IgD-negative memory B cell (primary cell): ENCODE measurements at regions not wholly inside any gene's neighbourhood (a gene's known extent, or its start where the extent isn't known, plus 50 kb on each side); places are given as distances from the start of the nearest gene placed in this dataset.

Source experiments
- H3K27ac Mint-ChIP-seq, 3 donors: one replicate each; pipeline ENCODE4 v1.8.0; 2020 to 2022; ENCODE audit warnings: mild to moderate bottlenecking in 3 of 3, mixed read lengths in 3 of 3, moderate library complexity in 1 of 3
- H3K27me3 Mint-ChIP-seq: one replicate; pipeline ENCODE4 v1.8.0; 2021; ENCODE audit warnings: mixed read lengths
- H3K36me3 Mint-ChIP-seq: one replicate; pipeline ENCODE4 v1.8.0; 2020; ENCODE audit warnings: mild to moderate bottlenecking, mixed read lengths
- H3K4me1 Mint-ChIP-seq, 3 donors: one replicate each; pipeline ENCODE4 v1.8.0; 2020 to 2022; ENCODE audit warnings: mixed read lengths in 3 of 3, mild to moderate bottlenecking in 1 of 3
- H3K4me3 Mint-ChIP-seq, 4 donors: one replicate each; pipeline ENCODE4 v1.8.0; 2020 to 2022; ENCODE audit warnings: mild to moderate bottlenecking in 4 of 4, mixed read lengths in 4 of 4, moderate library complexity in 3 of 4
- H3K9me3 Mint-ChIP-seq, 3 donors: one replicate each; pipeline ENCODE4 v1.8.0; 2020 to 2021; ENCODE audit warnings: mixed read lengths in 3 of 3, mild to moderate bottlenecking in 1 of 3

- Mint-ChIP-seq H3K4me1 (no peaks in the 10 kb centered on the region), H3K27me3 (peaks cover 13% of the 10 kb centered on the region), H3K9me3 (no peaks in the 10 kb centered on the region), H3K27ac (no peak overlapping the region), H3K36me3 (no peaks in the 10 kb centered on the region), H3K4me3 (peak overlapping the region in 1 of 4 donors; percentile 25)
Observed at GRCh38 chr4:153929675-153930074, 140.8 kb upstream of the SFRP2 start.

DNA sequence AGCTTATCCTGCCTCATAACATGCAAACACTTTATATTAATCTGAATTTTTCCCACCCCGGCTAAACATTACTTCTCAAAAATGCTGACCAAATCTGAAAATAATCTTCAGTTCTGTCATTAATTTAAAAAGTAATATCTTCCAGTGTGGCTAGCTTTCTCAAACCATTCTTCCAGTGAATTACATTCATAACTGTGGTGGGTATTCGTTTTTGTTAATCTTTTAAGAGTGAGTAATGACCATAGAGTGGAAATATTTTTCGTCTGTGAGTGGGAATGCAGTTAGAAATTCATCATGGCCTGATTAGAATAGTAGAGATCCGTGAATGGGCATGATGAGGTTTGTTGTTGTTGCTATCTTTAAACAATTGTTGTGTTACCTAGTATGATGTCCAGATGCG, 138.6 kb upstream of the SFRP2 start:
- H3K9me3 Mint-ChIP-seq: no peaks in the 10 kb centered on the region
- no peaks in the 10 kb centered on the region for H3K4me1 Mint-ChIP-seq
- H3K27ac Mint-ChIP-seq: no peak overlapping the region
- no peak overlapping the region for H3K4me3 Mint-ChIP-seq
- peaks cover 8% of the 10 kb centered on the region for H3K27me3 Mint-ChIP-seq
- H3K36me3 Mint-ChIP-seq: no peaks in the 10 kb centered on the region

DNA sequence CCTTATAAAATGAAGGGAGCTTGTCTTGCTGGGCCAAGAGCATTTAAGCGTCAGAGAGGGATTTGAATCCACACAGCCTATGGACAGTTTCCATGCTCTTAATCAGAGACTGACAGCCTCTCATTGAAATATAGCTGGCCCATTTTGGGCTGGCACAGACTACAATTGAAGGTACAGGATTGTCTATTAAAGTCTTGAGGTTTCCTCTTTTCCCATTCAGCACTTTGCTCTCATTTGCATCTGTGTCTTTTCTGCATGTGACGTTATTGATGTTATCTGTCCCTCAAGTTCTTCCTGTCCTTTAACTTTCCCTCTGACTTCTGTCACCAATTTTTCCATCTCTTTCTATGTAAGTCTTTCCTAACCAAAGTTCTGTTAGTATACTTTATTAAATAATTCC, 133.3 kb upstream of the SFRP2 start:
- Mint-ChIP-seq H3K36me3 (no peaks in the 10 kb centered on the region), H3K4me1 (no peaks in the 10 kb centered on the region), H3K27me3 (peaks cover 4% of the 10 kb centered on the region), H3K27ac (no peak overlapping the region), H3K4me3 (no peak overlapping the region), H3K9me3 (no peaks in the 10 kb centered on the region)

DNA sequence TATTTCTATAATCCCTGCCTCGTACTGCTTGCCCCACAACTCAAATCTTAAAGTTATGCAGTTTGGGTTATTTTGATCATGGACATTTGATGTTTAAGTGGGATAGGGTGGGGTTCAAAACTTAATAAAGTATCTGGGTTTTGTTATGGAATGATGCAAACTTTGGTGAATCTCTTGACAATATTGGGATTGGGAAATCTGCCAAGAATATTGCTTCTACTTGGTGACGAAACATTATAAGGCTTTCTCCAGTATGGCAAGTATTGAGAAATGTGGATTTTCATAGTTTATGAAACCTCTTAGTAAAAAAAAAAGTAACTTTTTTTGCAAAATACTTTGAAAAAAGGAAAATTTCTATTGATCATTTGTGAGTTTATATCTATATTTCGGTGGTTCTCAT, 130.8 kb upstream of the SFRP2 start:
- Mint-ChIP-seq H3K36me3 (no peaks in the 10 kb centered on the region), H3K27me3 (peaks cover 6% of the 10 kb centered on the region), H3K27ac (no peak overlapping the region), H3K4me1 (no peaks in the 10 kb centered on the region), H3K9me3 (no peaks in the 10 kb centered on the region), H3K4me3 (no peak overlapping the region)

GRCh38 chr4:153916273-153916755, 127.4 kb upstream of the SFRP2 start:
- Mint-ChIP-seq H3K27ac (no peak overlapping the region), H3K9me3 (no peaks in the 10 kb centered on the region), H3K4me3 (no peak overlapping the region), H3K27me3 (peaks cover 4% of the 10 kb centered on the region), H3K4me1 (no peaks in the 10 kb centered on the region), H3K36me3 (no peaks in the 10 kb centered on the region)

- H3K4me3 Mint-ChIP-seq: no peak overlapping the region
- no peaks in the 10 kb centered on the region for H3K9me3 Mint-ChIP-seq
- peaks cover 0 to 1% (median 0%) of the 10 kb centered on the region in 3 donors for H3K4me1 Mint-ChIP-seq
- H3K27me3 Mint-ChIP-seq: peaks cover 2% of the 10 kb centered on the region
- no peaks in the 10 kb centered on the region for H3K36me3 Mint-ChIP-seq
- H3K27ac Mint-ChIP-seq: no peak overlapping the region
Observed at GRCh38 chr4:153912301-153912700, 123.4 kb upstream of the SFRP2 start.

- no peak overlapping the region for H3K27ac Mint-ChIP-seq
- H3K9me3 Mint-ChIP-seq: no peaks in the 10 kb centered on the region
Observed at GRCh38 chr4:153909672-153910071, 120.8 kb upstream of the SFRP2 start.

GRCh38 chr4:153906231-153906630, 117.3 kb upstream of the SFRP2 start:
- Mint-ChIP-seq H3K27ac (no peak overlapping the region), H3K27me3 (no peaks in the 10 kb centered on the region), H3K4me3 (no peak overlapping the region), H3K9me3 (no peaks in the 10 kb centered on the region), H3K4me1 (peaks cover 0 to 1% (median 0%) of the 10 kb centered on the region in 3 donors), H3K36me3 (no peaks in the 10 kb centered on the region)

More at GRCh38 chr4:153909672-153910071, 120.8 kb upstream of the SFRP2 start:
- H3K27me3 Mint-ChIP-seq: no peaks in the 10 kb centered on the region
- no peak overlapping the region for H3K4me3 Mint-ChIP-seq
- no peaks in the 10 kb centered on the region for H3K36me3 Mint-ChIP-seq
- H3K4me1 Mint-ChIP-seq: peaks cover 0 to 1% (median 0%) of the 10 kb centered on the region in 3 donors

- Mint-ChIP-seq H3K27ac (no peak overlapping the region), H3K9me3 (no peaks in the 10 kb centered on the region), H3K27me3 (no peaks in the 10 kb centered on the region), H3K36me3 (no peaks in the 10 kb centered on the region), H3K4me1 (peaks cover 0 to 1% (median 0%) of the 10 kb centered on the region in 3 donors), H3K4me3 (no peak overlapping the region)
Observed at GRCh38 chr4:153905231-153905630, 116.3 kb upstream of the SFRP2 start.

DNA sequence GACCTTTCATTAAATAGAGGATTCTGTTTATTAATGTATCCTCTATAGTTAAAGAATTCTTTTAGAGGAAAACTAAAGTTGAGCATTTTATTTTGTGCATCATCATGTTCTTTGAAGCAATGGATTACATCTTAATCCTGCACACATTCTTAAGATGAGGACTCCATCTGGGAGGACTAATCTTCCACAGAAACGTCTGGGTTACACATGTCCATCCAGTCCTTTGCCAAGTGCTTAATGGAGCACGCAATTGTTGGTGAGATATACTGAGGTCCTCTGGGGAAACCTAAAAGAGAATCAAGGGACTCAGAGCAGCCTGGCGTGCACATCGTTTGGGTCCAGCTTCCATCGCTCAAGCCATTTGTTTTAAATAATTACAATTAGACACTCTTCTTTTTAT, 115.1 kb upstream of the SFRP2 start:
- H3K9me3 Mint-ChIP-seq: no peaks in the 10 kb centered on the region
- no peak overlapping the region for H3K4me3 Mint-ChIP-seq
- peaks cover 3% of the 10 kb centered on the region for H3K27me3 Mint-ChIP-seq
- no peaks in the 10 kb centered on the region for H3K36me3 Mint-ChIP-seq
- H3K4me1 Mint-ChIP-seq: peaks cover 0 to 1% (median 0%) of the 10 kb centered on the region in 3 donors
- no peak overlapping the region for H3K27ac Mint-ChIP-seq

DNA sequence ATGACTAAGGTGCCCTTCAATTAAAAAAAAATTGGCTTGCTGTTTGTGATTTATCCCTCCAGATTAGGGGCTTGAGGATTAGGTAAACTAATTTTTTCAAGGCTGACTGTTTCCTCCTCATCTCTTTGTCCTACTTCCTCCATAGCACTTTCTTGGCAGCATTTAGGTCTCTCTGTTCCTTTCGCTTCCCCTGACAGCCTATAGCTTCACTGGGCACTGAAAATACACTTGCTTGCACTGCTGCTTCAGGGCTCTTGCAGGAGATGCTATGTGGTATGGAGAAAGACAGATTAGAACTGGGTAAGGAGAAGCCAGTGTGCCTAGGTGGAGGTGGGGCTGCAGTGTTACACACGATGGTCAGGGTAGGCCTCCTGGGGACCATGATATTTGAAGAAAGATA, 112.3 kb upstream of the SFRP2 start:
- Mint-ChIP-seq H3K4me3 (no peak overlapping the region), H3K9me3 (peaks cover 0 to 2% (median 0%) of the 10 kb centered on the region in 3 donors), H3K36me3 (no peaks in the 10 kb centered on the region), H3K27ac (no peak overlapping the region), H3K4me1 (no peaks in the 10 kb centered on the region), H3K27me3 (peaks cover 3% of the 10 kb centered on the region)

GRCh38 chr4:153900426-153900825, 111.5 kb upstream of the SFRP2 start:
- H3K36me3 Mint-ChIP-seq: no peaks in the 10 kb centered on the region
- H3K4me1 Mint-ChIP-seq: no peaks in the 10 kb centered on the region
- H3K9me3 Mint-ChIP-seq: peaks cover 0 to 2% (median 0%) of the 10 kb centered on the region in 3 donors
- no peak overlapping the region for H3K27ac Mint-ChIP-seq
- H3K4me3 Mint-ChIP-seq: no peak overlapping the region
- peaks cover 3% of the 10 kb centered on the region for H3K27me3 Mint-ChIP-seq

- Mint-ChIP-seq H3K4me3 (no peak overlapping the region), H3K4me1 (peaks cover 0 to 1% (median 0%) of the 10 kb centered on the region in 3 donors), H3K36me3 (no peaks in the 10 kb centered on the region), H3K27me3 (peaks cover 3% of the 10 kb centered on the region), H3K27ac (no peak overlapping the region), H3K9me3 (peaks cover 0 to 4% (median 0%) of the 10 kb centered on the region in 3 donors)
Observed at GRCh38 chr4:153890761-153891160, 101.9 kb upstream of the SFRP2 start.

DNA sequence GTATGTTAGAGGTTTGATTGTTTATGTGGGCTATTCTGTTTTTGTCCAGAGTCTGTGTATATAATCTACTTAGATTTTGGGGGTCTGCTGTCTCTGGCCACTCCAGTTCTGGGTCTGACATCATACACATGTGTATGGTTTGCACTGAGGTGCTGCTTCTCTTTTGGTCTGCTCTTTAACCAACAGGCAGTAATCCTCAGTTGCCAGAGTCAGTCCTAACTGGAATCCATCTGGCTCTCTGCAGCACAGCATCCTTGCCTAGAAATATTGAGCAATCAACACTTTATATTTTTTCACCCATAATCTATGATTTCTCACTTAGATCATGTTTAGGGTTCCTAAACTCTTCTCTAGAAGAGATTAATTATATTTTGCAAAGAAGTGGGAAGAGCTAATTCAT, 98.3 kb upstream of the SFRP2 start:
- no peaks in the 10 kb centered on the region for H3K4me1 Mint-ChIP-seq
- H3K27ac Mint-ChIP-seq: no peak overlapping the region
- H3K27me3 Mint-ChIP-seq: peaks cover 2% of the 10 kb centered on the region
- H3K36me3 Mint-ChIP-seq: no peaks in the 10 kb centered on the region
- no peak overlapping the region for H3K4me3 Mint-ChIP-seq
- H3K9me3 Mint-ChIP-seq: peaks cover 0 to 4% (median 0%) of the 10 kb centered on the region in 3 donors

DNA sequence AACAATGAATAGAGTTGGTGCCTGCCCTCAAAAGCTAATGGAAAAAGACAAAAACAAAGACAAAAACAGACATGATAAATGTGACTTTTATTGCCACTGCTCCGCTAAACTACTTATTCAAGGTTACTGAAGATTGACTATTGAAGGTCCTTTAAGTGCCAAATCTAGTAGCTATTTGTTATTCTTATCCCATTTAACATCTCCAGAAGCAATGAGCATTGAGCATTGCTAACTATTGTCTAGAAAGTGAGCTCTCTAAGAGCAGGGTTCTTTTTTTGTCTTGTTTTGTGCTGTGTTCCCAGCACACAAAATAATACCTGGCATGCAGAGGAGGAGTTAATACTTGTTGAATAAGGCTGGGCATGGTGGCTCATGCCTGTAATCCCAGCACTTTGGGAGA, 95.4 kb upstream of the SFRP2 start:
- Mint-ChIP-seq H3K9me3 (peaks cover 10 to 18% (median 12%) of the 10 kb centered on the region in 3 donors), H3K4me3 (no peak overlapping the region), H3K27me3 (peaks cover 2% of the 10 kb centered on the region), H3K4me1 (no peaks in the 10 kb centered on the region), H3K27ac (no peak overlapping the region), H3K36me3 (no peaks in the 10 kb centered on the region)

GRCh38 chr4:153880983-153881382, 92.1 kb upstream of the SFRP2 start:
- Mint-ChIP-seq H3K4me3 (no peak overlapping the region), H3K27me3 (no peaks in the 10 kb centered on the region), H3K36me3 (no peaks in the 10 kb centered on the region), H3K27ac (no peak overlapping the region), H3K4me1 (no peaks in the 10 kb centered on the region), H3K9me3 (peaks cover 8 to 18% (median 12%) of the 10 kb centered on the region in 3 donors)
